Stimulated activated CD8-positive, alpha-beta memory T cell treated with anti-CD3 and anti-CD28 coated beads, Interleukin-4, amount 100 ng/mL, for 24 hours (primary cell): ENCODE measurements at regions not wholly inside any gene's neighbourhood (a gene's known extent, or its start where the extent isn't known, plus 50 kb on each side); places are given as distances from the start of the nearest gene placed in this dataset.
"Not testable (repeated sequence)": the region's sequence is repeated elsewhere in the genome, so short reads cannot be mapped to it uniquely, and the experiment has no call there.

Source experiments
- DNase-seq: peaks from one replicate; pipeline ENCODE4 v3.0.0-alpha.2; 2020; ENCODE audit warnings: low read depth

DNA sequence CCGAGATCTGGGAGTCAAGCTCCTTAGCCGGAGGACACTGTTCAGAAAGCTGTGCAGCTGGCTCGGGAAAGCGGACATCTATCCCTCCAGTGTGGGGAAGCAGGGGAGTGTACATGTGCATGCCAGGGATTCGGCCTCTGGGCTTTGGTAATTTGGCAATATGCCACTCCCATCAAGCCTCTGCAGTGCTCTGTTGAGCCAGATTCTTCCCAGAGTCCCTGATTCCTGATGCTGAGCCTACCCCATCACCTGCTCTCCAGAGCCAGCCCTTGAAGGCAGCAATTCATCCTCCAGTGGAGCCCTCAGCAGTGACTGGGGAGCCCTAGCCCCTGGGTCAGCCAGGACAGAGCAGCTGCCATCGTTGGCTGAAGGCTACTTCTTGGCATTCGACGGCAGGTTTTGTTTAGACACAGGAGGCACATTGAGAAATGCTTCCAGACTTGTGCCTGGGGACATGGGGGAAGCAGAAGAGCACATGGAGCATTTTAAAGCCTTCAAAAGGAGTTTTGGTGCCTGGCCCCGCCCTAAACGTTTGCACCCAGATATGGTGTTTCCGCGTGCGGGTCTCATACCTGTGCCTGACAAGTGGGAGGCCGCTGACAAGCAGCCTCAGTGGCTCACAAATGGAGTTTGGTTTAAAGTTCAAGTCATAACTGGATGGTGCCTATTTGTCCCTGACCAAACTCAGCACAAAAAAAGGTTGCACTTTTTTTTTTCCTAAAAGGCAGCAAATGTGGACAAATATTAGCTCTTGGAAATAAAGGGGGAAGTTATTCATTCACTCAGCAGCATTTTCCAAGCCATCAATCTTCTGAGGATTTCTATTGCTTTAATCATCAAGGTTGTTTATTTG lies 272.8 kb downstream of the CYRIA start:
- DNase-seq, result no peak

DNA sequence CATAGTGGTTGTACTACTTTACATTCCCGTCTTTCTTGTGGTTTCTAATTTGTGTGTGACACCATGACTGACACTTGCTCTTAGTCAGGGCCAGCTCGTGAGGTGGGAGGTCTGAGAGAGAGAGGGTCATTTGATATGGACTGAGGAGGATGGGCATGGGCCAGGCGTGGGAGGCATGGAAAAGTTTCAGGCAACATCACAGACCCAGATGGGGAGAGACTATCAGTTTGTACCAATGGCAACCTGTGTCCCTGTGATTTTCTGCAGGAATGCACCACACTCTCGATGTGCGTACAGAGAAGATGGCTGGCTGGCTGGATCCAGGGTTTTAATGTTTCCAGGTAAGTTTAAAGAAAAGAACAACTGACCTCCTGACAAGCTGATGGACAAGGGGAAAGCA lies 273.6 kb downstream of the CYRIA start:
- DNase-seq, result no peak

DNA sequence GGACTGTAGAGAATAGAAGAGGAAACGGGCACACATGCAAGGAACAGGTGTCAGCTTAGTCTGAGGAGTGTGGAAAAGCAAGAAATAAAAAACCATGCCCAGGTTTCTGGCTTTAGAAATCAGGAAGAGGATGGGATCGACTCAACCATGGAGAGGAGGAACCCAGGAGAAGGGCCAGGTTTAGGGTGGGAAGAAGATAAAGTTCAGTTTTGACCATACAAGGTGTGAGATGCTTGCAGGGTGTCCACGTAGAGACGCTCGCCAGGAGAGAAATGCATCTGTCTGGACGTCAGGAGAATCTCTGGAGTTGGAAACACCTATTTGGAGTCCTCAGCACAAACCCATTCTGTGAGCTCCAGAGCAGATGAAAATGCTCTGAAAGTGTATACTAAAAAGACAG lies 275.1 kb downstream of the CYRIA start:
- no peak for DNase-seq

DNA sequence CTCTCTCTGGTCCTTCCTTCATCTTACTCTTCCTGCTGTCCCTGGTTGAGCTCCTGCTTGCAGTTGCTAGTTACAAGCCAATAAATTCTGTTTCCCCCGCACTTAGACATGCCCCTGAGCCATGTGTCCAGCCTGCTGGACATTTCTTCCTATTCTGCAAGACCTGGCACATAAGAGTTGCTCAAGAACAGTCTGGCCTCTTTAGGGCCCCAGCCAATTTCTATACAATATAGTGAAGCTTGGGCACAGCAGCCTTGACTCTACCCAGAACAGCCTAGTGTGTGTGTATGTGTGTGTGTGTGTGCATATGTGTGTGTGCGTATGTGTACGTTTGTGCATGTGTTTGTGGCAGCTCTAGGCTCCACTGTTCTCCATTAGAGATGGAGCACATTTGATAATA lies 276.0 kb downstream of the CYRIA start:
- no peak for DNase-seq

- not testable (repeated sequence) for DNase-seq
These were observed 277.3 kb downstream of the CYRIA start for GRCh38 chr2:16388199-16388830.

- DNase-seq, result no peak
These were observed 278.1 kb downstream of the CYRIA start for GRCh38 chr2:16387461-16387984.

DNA sequence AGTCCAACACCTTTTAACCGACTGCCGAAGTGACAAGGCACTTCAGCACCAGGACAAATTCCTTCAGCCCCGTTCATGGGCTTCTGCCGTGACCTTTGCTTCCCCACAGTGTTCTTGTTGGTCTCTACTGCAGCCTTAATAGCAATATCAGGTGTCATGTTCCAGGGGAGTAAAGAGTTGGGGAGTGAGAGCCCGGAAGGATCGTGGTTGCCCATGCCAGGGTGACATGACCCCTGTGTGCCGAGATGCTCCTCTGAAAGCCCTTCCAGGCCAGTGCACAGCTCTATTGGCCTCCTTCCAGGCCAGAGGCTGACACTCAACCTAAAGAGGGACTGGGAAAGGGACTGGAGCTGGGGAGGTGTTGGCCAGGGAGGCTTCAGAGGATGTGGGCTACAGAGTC lies 279.2 kb downstream of the CYRIA start:
- no peak for DNase-seq

DNA sequence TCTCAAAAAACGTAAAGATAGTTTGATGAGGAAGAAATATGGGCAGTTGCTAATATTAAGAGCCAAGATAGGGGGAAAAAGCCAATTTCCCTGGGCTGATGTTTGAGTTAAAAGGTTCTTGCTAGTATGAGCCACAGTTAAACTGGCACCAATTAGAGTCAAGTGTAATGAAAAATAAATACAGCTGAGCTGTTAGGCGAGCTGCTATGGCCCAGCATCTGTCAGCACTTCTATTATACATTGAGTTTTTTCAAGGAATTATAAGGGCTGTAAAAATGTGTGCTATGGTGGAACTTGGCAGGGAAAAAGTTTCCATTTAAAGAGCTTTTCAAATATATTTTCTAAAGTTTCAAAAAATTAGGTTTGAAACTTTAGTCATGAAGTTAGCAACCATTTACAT lies 279.6 kb downstream of the CYRIA start:
- no peak for DNase-seq

- no peak for DNase-seq
These were observed 280.3 kb downstream of the CYRIA start for GRCh38 chr2:16385341-16385740.

DNA sequence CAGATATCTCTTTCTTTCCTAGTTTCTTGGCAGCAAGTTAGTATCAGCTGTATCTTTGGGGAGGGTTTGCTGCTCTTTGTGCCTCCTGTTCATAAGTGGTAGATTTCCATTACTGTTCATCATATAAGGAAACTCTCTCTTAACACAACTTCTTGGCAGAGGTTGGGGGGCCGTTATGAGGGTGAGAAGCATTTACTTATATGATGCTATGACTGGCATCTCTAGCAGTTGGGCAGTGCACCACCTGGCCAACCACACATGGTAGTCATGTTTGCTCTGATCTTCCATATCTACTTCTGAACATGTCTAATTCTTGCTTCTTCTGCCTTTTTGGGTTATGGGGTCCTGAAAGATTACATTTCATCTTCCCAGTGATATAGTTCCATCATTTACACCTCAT lies 282.2 kb downstream of the CYRIA start:
- no peak for DNase-seq

GRCh38 chr2:16382451-16382850 lies 283.2 kb downstream of the CYRIA start:
- no peak for DNase-seq

GRCh38 chr2:16381511-16381910 lies 284.1 kb downstream of the CYRIA start:
- no peak for DNase-seq

DNA sequence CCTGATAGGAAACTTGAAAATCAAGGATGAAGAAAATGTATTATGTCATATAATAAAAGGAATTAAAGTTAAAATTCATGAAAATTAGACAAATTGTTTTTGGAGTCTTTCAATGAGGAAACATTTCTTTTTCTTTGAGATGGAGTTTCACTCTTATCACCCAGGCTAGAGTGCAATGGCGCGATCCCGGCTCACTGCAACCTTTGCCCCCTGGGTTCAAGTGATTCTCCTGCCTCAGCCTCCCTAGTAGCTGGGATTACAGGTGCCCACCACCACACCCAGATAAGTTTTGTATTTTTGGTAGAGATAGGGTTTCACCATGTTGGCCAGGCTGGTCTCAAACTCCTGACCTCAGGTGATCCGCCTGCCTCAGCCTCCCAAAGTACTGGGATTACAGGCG lies 285.7 kb downstream of the CYRIA start:
- not testable (repeated sequence) for DNase-seq

DNA sequence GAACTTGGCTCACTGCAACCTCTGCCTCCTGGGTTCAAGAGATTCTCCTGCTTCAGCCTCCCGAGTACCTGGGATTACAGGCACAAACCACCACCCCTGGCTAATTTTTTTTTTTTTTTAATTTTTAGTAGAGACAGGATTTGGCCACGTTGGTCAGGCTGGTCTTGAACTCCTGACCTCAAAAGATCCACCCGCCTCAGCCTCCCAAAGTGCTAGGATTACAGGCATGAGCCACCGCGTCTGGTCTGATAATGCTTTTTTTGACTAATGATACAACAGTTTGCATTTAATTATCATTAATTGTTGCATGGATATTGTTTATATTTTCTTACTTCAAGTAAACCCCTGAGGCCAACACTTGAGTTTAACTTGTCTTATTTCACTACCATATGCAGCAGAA lies 286.6 kb downstream of the CYRIA start:
- not testable (repeated sequence) for DNase-seq

- DNase-seq, result no peak
These were observed 287.6 kb downstream of the CYRIA start for GRCh38 chr2:16378031-16378430.

DNA sequence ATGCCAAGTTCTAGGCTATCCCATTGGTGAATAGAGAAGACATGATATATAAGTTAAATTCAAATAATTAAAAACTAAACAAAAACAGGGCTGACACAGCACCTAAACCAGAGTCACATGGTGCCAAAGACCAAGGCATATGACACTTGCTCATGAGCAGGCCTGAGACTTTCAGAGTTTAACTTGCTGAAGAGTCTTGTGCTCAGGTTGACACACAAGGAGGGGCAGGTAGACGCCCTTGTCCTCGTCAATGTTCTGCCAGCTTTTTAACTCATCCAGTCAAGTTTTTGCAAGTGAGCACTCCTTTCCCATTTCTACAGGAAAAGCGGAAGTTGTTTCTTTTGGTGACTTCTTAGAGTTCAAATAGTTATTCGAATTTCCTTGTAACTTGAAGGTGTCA lies 289.7 kb downstream of the CYRIA start:
- DNase-seq, result no peak

DNA sequence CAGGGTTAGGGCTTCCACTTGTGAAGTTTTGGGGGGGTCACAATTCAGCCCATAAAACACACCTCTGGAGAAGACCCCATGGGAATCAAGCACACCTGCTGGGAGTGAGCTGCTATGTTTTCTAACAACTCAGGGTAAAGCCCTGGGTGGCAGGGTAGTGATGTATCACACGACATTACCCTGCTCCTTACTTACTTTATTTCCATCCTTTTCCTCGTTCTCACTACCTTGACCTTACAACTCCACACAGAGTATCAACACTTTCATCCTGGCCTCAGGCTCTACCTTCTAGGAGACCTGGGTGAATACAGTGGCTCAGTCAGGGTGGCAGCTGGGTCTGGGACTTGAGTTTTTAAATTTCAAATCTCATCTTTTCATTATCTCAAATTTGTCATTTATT lies 290.3 kb downstream of the CYRIA start:
- DNase-seq, result no peak

DNA sequence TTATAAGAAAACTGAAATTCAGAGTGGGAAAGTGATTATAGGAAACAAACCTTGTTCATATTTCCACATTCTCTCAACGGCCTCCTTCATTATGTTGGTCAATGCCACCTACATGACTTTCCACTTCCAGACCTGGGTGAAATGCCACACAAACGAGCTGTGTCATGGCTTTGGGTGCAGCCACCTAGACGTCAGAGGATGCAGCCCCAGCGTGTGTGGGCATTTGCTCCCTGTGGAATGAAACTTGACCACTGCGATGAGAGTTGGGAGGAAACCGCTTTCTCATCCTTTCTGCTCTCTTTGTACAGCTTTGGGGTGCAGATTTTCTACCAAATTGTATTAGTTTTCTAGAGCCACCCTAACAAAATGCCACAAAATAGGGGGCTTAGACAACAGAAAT lies 291.0 kb downstream of the CYRIA start:
- no peak for DNase-seq

- DNase-seq, result no peak
These were observed 292.3 kb downstream of the CYRIA start for GRCh38 chr2:16373341-16373740.

DNA sequence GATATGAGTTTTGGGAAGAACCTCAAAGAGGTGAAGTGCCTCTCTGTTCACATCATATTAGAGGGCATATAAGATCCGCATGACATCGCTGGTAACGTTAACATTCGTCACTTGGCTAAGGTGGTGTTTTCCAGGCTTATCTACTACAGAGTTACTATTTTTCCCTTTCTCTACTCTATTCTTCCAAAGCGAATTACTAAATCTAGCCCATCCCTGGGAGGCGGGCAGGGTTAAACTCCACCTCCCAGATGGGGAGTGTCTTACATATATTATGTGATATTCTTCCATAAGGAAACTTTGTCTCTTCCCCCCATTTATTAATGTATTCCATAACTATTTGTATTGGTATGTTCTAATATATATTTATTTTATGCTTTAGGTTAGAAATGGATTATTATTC lies 293.9 kb downstream of the CYRIA start:
- no peak for DNase-seq

DNA sequence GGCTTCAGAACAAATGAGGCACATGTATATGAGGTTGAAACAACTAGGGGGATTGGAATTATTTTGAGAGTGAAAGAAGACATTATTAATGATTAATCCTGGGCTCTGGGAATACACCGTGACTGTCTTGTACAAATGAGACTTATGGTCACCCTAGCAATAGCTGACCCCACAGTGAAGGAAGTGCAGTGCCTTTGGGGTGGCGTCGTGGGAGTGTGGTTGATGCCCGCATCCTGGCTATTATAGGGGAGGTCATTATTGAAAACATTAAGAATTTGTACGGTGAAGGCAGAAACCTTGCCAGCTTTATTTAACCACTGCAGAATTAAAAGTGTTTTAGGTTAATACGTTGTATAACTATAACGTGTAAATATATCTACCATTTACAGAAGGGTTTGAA lies 296.7 kb downstream of the CYRIA start:
- DNase-seq, result no peak

- DNase-seq, result no peak
These were observed 297.3 kb downstream of the CYRIA start for GRCh38 chr2:16368328-16368727.

- DNase-seq, result no peak
These were observed 300.3 kb downstream of the CYRIA start for GRCh38 chr2:16365366-16365765.

GRCh38 chr2:16363581-16363980 lies 302.1 kb downstream of the CYRIA start:
- DNase-seq, result no peak
